GM13976 (cell line): ENCODE measurements at regions not wholly inside any gene's neighbourhood (a gene's known extent, or its start where the extent isn't known, plus 50 kb on each side); places are given as distances from the start of the nearest gene placed in this dataset.

Source experiments
- DNase-seq: peaks from one replicate; pipeline ENCODE4 v3.0.0; 2012; ENCODE audit warnings: low spot score
- in situ Hi-C: fragments of 300-500 bp; cut with MboI; formaldehyde crosslinking; loops from one replicate; pipeline ENCODE4 v1.12.0; 2022; ENCODE audit warnings: low sequenced_read_pairs, mixed read lengths, inconsistent platforms; ENCODE audit not compliant: unreplicated experiment
- TF ChIP-seq, protein P1 (sequence below): IDR thresholded peaks from 2 replicates; pipeline ENCODE4 v1.5.1; 2012; ENCODE audit warnings: borderline replicate concordance, mild to moderate bottlenecking; ENCODE audit not compliant: insufficient read depth; ENCODE audit errors: extremely low read depth, missing control alignments, control extremely low read depth

DNA sequence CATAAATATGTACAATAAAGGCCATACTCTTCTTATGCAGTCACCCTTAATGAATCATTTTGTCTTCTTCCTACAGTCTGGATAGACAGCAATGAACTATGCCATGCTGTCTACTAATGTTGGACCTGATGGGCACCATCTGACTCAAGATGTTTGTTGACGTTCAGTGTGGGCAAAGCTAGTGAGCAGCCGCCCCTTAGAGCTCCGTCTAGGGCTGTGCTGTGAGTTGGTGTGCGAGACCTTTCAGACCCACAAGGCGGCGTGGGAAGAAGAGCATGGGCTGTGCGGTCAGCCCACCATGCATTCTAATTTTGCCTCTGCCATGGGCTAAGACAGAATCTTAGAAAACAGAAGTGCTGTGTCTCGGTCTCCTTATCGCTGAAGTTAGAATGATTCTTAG lies 829.4 kb downstream of the QKI start:
- TF ChIP-seq, protein P1, sequence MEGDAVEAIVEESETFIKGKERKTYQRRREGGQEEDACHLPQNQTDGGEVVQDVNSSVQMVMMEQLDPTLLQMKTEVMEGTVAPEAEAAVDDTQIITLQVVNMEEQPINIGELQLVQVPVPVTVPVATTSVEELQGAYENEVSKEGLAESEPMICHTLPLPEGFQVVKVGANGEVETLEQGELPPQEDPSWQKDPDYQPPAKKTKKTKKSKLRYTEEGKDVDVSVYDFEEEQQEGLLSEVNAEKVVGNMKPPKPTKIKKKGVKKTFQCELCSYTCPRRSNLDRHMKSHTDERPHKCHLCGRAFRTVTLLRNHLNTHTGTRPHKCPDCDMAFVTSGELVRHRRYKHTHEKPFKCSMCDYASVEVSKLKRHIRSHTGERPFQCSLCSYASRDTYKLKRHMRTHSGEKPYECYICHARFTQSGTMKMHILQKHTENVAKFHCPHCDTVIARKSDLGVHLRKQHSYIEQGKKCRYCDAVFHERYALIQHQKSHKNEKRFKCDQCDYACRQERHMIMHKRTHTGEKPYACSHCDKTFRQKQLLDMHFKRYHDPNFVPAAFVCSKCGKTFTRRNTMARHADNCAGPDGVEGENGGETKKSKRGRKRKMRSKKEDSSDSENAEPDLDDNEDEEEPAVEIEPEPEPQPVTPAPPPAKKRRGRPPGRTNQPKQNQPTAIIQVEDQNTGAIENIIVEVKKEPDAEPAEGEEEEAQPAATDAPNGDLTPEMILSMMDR, result no peak
- in situ Hi-C loops, result no loop called here
- no peak for DNase-seq

DNA sequence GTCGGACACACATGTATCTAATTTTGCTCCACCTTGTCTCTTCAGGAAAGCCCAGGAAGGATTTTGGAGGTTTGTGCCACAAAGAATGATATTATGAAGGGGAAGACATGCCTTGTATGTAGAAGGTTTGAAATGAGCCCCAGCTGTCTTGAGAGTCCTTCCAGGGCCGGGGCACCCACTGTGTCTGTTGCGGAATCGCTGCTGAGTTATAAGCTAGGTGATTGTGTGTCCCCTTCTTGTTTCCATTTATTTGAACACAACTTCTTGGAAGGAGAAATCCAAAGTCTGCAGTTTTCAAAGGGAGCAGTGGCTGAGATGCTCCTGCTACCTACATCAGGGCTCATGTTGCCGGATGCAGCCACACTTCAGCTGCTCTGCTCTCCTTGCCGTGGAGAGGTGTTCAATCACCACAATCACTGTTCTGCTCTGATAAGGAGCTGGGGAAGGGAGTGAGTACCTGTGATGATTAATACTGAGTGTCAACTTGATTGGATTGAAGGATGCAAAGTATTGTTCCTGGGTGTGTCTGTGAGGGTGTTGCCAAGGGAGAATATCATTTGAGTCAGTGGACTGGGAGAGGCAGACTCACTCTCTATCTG lies 828.6 kb downstream of the QKI start:
- TF ChIP-seq, protein P1, result no peak
- in situ Hi-C loops, result no loop called here
- DNase-seq, result no peak

DNA sequence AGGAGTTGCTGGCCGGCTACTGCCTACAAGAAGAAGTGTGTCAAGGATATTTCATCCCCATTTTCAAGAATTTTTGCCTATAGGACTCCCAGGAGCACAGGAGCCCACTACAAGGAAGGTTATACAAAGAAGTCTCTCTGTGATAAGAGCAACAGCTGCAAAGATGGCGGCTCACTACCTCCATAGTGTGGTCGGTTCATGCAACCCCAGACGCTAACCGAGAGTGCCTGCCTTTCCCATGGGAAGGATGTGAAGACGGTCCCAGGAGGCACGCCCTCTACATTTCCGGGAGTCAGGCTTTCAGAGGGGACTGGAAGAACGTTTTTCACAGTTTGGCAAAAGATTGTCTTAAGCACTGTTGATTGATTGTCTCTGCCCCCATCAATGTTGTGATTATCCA lies 816.3 kb downstream of the QKI start:
- TF ChIP-seq, protein P1, result no peak
- in situ Hi-C loops, result no loop called here
- no peak for DNase-seq

DNA sequence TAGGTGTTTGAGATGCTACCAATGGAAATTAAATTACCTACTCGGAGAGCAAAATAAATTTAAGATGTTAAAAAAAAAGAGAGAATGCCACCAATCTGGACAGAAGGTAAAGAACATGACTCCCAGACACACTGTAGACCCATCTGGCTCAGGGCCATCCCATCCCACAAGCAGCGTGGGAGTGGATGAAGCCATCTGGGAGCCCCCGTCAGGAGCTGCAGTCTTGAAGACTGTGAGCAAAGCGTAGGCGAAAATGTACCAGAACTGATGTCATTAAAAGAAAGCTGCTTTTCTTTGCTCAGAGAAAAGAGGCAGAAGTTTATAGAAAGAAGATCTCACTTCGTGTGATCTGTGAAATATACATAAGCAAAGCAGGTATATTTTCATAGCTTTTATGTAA lies 815.7 kb downstream of the QKI start:
- no peak for DNase-seq
- in situ Hi-C loops, result no loop called here
- TF ChIP-seq, protein P1, result no peak

DNA sequence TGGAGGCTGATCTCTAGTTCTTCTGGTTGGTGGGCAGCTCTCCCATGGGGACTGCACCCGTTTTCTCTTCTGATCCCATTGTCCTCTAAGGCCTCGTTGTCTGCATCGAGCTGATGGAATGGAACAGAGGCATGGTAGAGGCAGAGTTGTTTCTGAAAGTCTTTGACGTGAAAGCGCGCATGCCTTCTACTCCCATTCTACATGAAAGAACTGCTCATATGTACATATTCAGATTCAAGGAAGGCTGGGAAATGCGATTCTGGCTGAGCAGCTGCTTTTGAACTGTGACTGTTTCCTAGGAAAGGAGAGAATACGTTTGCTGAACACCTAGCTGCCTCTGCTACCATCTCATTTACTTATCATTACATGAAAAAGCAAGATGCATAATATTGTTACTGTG lies 815.2 kb downstream of the QKI start:
- DNase-seq, result no peak
- in situ Hi-C loops, result no loop called here
- TF ChIP-seq, protein P1, result no peak

DNA sequence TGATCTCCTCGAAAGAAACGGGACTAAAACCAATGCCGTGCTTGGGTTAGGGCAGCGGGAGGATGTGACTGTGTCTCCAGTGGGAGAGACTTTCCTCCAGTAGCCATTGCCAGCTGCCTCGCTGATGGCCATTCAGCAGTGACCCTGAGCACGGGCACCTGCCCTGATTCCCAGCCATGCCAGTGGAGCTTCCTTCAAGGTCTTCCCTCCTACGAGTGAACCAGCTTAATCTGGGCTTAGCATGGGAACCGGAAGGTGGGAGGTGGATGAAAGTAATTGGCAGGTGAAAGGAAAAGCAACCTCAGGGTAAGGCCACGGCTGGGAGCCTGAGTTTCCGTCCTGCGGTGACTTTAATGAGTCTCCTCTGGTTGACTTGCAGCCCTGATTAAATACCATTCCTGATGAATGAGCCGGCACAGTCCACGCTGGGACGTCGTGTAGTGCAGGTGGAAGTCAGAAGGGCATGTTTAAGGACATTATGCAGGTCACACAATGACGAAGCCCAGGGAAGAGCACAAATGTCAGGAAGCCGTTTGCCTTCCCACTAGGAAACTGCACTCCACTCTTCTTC lies 813.5 kb downstream of the QKI start:
- in situ Hi-C loops, result no loop called here
- TF ChIP-seq, protein P1, result no peak
- no peak for DNase-seq
